CD4-positive, alpha-beta T cell (primary cell): ENCODE measurements at regions not wholly inside any gene's neighbourhood (a gene's known extent, or its start where the extent isn't known, plus 50 kb on each side); places are given as distances from the start of the nearest gene placed in this dataset.

Source experiments
- ATAC-seq: fragments of 200-7000 bp; cut with Tn5 transposase; one replicate; pipeline ENCODE4 v1.10.0; 2022; ENCODE audit warnings: mild to moderate bottlenecking; ENCODE audit not compliant: poor library complexity
- CTCF ChIA-PET: fragments of 350-600 bp; sonication (Branson Sonifier 250); formaldehyde crosslinking; loops from one replicate; lab custom pipeline; 2021; ENCODE audit warnings: antibody characterized with exemption, inconsistent platforms; lab: Charles Lee
- POLR2A ChIA-PET: fragments of 350-600 bp; sonication (Branson Sonifier 250); formaldehyde crosslinking; loops from one replicate; lab custom pipeline; 2021; ENCODE audit warnings: antibody characterized with exemption, inconsistent platforms; lab: Charles Lee
- DNase-seq, 14 experiments: peaks; one replicate each; pipeline ENCODE4 v3.0.0-alpha.2; 2013 to 2020; ENCODE audit warnings: mixed read lengths in 2 of 14
- H3K27ac ChIP-seq, 2 donors: one replicate each; pipeline versions ENCODE4 v1.5.1 to v1.7.0; 2013; ENCODE audit warnings: low read length in 2 of 2, low read depth in 1 of 2, mild to moderate bottlenecking in 1 of 2
- H3K27me3 ChIP-seq, 2 experiments: 1 replicate in 1 of 2; 2 replicates in 1 of 2; pipeline versions ENCODE4 v1.6.1 to v1.7.0; 2013; ENCODE audit warnings: low read length in 2 of 2, control low read depth in 1 of 2, mild to moderate bottlenecking in 1 of 2, moderate library complexity in 1 of 2; ENCODE audit not compliant: insufficient read depth in 2 of 2, control insufficient read depth in 1 of 2
- H3K36me3 ChIP-seq: one replicate; pipeline ENCODE4 v1.6.1; 2013; ENCODE audit warnings: low read length, control low read depth; ENCODE audit not compliant: insufficient read depth
- H3K4me1 ChIP-seq: one replicate; pipeline ENCODE4 v1.6.1; 2013; ENCODE audit warnings: low read length, control low read depth; ENCODE audit not compliant: insufficient read depth
- H3K4me3 ChIP-seq: one replicate; pipeline ENCODE4 v1.5.1; 2013; ENCODE audit warnings: mild to moderate bottlenecking, low read length, moderate library complexity
- H3K9me3 ChIP-seq, 2 experiments: 1 replicate in 1 of 2; 2 replicates in 1 of 2; pipeline versions ENCODE4 v1.6.1 to v1.7.0; 2013; ENCODE audit warnings: low read length in 2 of 2, mild to moderate bottlenecking in 2 of 2, control low read depth in 1 of 2, moderate library complexity in 1 of 2; ENCODE audit not compliant: control insufficient read depth in 1 of 2, insufficient read depth in 1 of 2
- H3K27ac Mint-ChIP-seq: one replicate; pipeline ENCODE4 v1.8.0; 2020; ENCODE audit warnings: mixed read lengths
- H3K27me3 Mint-ChIP-seq: one replicate; pipeline ENCODE4 v1.8.0; 2021; ENCODE audit warnings: mixed read lengths
- H3K36me3 Mint-ChIP-seq: one replicate; pipeline ENCODE4 v1.8.0; 2021; ENCODE audit warnings: low read depth, mixed read lengths
- H3K4me1 Mint-ChIP-seq: one replicate; pipeline ENCODE4 v1.8.0; 2021; ENCODE audit warnings: low read depth, mixed read lengths
- H3K4me3 Mint-ChIP-seq: one replicate; pipeline ENCODE4 v1.8.0; 2020; ENCODE audit warnings: mild to moderate bottlenecking, mixed read lengths
- H3K9me3 Mint-ChIP-seq: one replicate; pipeline ENCODE4 v1.8.0; 2020; ENCODE audit warnings: mixed read lengths
- intact Hi-C, 2 experiments: fragments of 100-400 bp; cut with DNase I in 1 of 2; cut with micrococcal nuclease in 1 of 2; formaldehyde crosslinking; loops; one replicate each; pipeline versions ENCODE4 v1.15.1 to v1.9.0; 2023 to 2025; cut with DNase I, micrococcal nuclease
- TF ChIP-seq, protein P1 (sequence below): fragments of 200-600 bp; IDR thresholded peaks from one replicate; pipeline ENCODE4 v1.8.0; 2022; ENCODE audit warnings: antibody characterized with exemption, mild to moderate bottlenecking

DNA sequence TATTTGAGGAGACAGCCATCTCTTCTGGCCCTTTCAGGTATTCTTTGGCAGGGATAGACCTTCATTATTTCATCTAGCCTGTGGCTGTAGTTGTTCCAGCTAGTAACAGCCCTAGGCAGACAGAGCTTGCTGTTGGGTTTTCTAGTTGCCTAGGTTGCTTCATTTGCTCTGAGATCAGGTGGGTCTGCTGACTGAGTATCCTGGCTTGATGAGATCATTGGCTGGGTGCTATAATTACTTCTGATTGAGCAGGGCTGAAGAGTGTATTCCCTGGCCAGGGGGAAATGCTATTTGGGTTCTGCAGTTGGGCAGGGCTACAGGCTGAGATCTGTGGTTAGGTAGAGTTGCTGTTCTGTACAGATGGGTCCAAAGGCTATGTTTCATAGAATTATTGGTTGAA lies 456.1 kb downstream of the PSAT1 start:
- no peak overlapping the region for H3K4me3 Mint-ChIP-seq
- POLR2A ChIA-PET, result no interaction called here
- no peaks in the 10 kb centered on the region for H3K4me1 ChIP-seq
- no peaks in the 10 kb centered on the region for H3K36me3 Mint-ChIP-seq
- H3K27ac Mint-ChIP-seq, result no peak overlapping the region
- H3K4me1 Mint-ChIP-seq, result no peaks in the 10 kb centered on the region
- H3K9me3 ChIP-seq, result peaks cover 0 to 3% of the 10 kb centered on the region in 2 experiments
- no peaks in the 10 kb centered on the region for H3K27me3 Mint-ChIP-seq
- H3K36me3 ChIP-seq, result no peaks in the 10 kb centered on the region
- H3K9me3 Mint-ChIP-seq, result peaks cover 5% of the 10 kb centered on the region
- H3K4me3 ChIP-seq, result no peak overlapping the region
- DNase-seq (no peak), ATAC-seq (no peak)
- TF ChIP-seq, protein P1, sequence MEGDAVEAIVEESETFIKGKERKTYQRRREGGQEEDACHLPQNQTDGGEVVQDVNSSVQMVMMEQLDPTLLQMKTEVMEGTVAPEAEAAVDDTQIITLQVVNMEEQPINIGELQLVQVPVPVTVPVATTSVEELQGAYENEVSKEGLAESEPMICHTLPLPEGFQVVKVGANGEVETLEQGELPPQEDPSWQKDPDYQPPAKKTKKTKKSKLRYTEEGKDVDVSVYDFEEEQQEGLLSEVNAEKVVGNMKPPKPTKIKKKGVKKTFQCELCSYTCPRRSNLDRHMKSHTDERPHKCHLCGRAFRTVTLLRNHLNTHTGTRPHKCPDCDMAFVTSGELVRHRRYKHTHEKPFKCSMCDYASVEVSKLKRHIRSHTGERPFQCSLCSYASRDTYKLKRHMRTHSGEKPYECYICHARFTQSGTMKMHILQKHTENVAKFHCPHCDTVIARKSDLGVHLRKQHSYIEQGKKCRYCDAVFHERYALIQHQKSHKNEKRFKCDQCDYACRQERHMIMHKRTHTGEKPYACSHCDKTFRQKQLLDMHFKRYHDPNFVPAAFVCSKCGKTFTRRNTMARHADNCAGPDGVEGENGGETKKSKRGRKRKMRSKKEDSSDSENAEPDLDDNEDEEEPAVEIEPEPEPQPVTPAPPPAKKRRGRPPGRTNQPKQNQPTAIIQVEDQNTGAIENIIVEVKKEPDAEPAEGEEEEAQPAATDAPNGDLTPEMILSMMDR, result no peak
- CTCF ChIA-PET, result no interaction called here
- intact Hi-C loops, result no loop called here
- no peak overlapping the region for H3K27ac ChIP-seq
- no peaks in the 10 kb centered on the region for H3K27me3 ChIP-seq

DNA sequence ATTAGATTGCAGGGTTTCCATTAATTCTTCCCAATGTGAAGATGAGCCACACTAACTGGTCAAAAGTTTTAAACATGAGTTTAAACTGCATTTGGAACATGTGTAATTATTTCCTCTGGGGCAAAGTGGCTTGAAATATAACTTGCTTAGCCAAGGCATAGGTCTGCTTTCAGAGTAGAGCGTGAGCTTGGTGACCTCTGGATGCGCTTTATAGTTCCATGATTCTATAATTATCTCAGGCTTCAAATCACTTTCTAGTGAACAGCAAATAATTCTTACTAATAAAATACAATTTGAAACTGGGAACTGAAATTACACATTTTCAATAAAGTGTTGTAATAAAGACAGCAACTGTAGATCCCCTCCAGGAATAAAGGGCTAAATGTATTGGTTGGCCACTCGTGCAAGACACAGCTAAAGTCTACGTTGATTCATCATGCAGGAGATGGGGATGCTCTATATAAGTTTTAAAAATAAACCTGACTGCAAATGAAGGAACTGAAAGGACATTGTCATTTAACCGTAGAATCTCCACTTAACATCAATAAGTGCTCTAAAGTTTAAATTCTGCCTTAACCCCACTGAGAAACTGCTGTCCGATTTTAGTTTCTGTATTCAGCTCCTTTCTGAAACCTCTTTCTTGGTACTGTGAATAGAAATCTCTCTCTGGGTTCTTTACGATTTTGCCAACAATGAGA lies 460.0 kb downstream of the PSAT1 start:
- ChIA-PET POLR2A (no interaction called here), CTCF (no interaction called here)
- Mint-ChIP-seq H3K4me3 (no peak overlapping the region), H3K9me3 (peaks cover 5% of the 10 kb centered on the region), H3K4me1 (no peaks in the 10 kb centered on the region), H3K36me3 (no peaks in the 10 kb centered on the region), H3K27ac (no peak overlapping the region), H3K27me3 (no peaks in the 10 kb centered on the region)
- intact Hi-C loops, result no loop called here
- TF ChIP-seq, protein P1, result no peak
- no peaks in the 10 kb centered on the region for H3K9me3 ChIP-seq
- no peak overlapping the region for H3K4me3 ChIP-seq
- DNase-seq (no peak), ATAC-seq (no peak)
- H3K36me3 ChIP-seq, result no peaks in the 10 kb centered on the region
- no peaks in the 10 kb centered on the region for H3K4me1 ChIP-seq
- H3K27ac ChIP-seq, result no peak overlapping the region
- no peaks in the 10 kb centered on the region for H3K27me3 ChIP-seq

DNA sequence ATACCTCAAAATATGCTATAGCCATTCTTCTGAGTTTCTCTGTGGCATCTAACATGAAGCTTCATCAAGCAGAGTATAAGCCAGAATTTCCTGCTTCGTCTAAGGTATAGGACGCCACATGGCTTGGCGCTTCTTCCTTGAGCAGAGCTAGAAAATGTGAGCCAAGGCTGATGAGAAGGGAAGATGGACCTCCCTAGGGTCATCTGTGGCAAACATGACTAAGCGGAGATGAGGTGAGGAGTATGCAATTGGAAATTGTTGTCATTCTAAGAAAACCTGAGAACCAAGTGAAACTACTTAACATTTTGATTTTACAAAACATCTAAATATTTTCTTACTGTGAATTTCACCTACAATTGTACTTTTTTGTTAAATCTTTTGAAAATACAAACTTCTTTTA lies 466.5 kb downstream of the PSAT1 start:
- DNase-seq, result no peak
- ChIA-PET POLR2A (no interaction called here), CTCF (no interaction called here)
- Mint-ChIP-seq H3K27me3 (no peaks in the 10 kb centered on the region), H3K4me3 (no peak overlapping the region), H3K36me3 (no peaks in the 10 kb centered on the region), H3K9me3 (no peaks in the 10 kb centered on the region), H3K4me1 (no peaks in the 10 kb centered on the region), H3K27ac (no peak overlapping the region)
- H3K27ac ChIP-seq, result no peak overlapping the region
- no peaks in the 10 kb centered on the region for H3K4me1 ChIP-seq
- intact Hi-C loops, result no loop called here
- TF ChIP-seq, protein P1, result no peak
- no peaks in the 10 kb centered on the region for H3K27me3 ChIP-seq
- ATAC-seq, result no peak
- no peak overlapping the region for H3K4me3 ChIP-seq
- no peaks in the 10 kb centered on the region for H3K36me3 ChIP-seq
- H3K9me3 ChIP-seq, result no peaks in the 10 kb centered on the region
